Caco-2 (cell line): ENCODE measurements at regions not wholly inside any gene's neighbourhood (a gene's known extent, or its start where the extent isn't known, plus 50 kb on each side); places are given as distances from the start of the nearest gene placed in this dataset.

Experiments
- BruUV-seq: library from RNA; stranded (reverse); fragments of 400-500 nt; replicated peaks from 2 replicates; lab custom pipeline; 2021; lab: Mats Ljungman, UMichigan
- CTCF ChIA-PET: fragments of 300-600 bp; sonication (Branson Sonifier 250); formaldehyde crosslinking; loops from one replicate; lab custom pipeline; 2022; ENCODE audit warnings: antibody characterized with exemption; lab: Charles Lee
- POLR2A ChIA-PET: fragments of 300-600 bp; sonication (Branson Sonifier 250); formaldehyde crosslinking; loops from one replicate; lab custom pipeline; 2022; ENCODE audit warnings: antibody characterized with exemption; lab: Charles Lee
- DNase-seq, 2 experiments: peaks; one replicate each; pipeline versions ENCODE4 v3.0.0 to v3.0.0-alpha.2; 2020 to 2022
- H3K27me3 ChIP-seq: replicated peaks from 2 replicates; pipeline ENCODE4 v1.6.0; 2011; ENCODE audit warnings: low read length; ENCODE audit not compliant: control insufficient read depth, insufficient read depth
- H3K36me3 ChIP-seq: 2 replicates; pipeline ENCODE4 v1.5.1; 2011; ENCODE audit warnings: low read length; ENCODE audit not compliant: control insufficient read depth, insufficient read depth
- H3K4me1 ChIP-seq: fragments of 250-450 bp; sonication (Bioruptor Pico); 2 replicates; pipeline ENCODE4 v1.5.1; 2020; ENCODE audit warnings: mild to moderate bottlenecking
- H3K4me3 ChIP-seq: 2 replicates; pipeline ENCODE4 v1.5.1; 2011; ENCODE audit warnings: low read depth, mild to moderate bottlenecking, control low read depth, low read length
- H3K9me3 ChIP-seq: fragments of 250-450 bp; sonication (Bioruptor Pico); 2 replicates; pipeline ENCODE4 v1.5.1; 2020; ENCODE audit warnings: mild to moderate bottlenecking, moderate library complexity
- H3K27ac Mint-ChIP-seq: one replicate; pipeline ENCODE4 v1.8.0; 2022; ENCODE audit warnings: mixed read lengths; ENCODE audit not compliant: unreplicated experiment
- H3K27me3 Mint-ChIP-seq: one replicate; pipeline ENCODE4 v1.8.0; 2022; ENCODE audit warnings: mixed read lengths; ENCODE audit not compliant: insufficient read depth, unreplicated experiment
- H3K36me3 Mint-ChIP-seq: one replicate; pipeline ENCODE4 v1.8.0; 2022; ENCODE audit warnings: mild to moderate bottlenecking, mixed read lengths; ENCODE audit not compliant: insufficient read depth, unreplicated experiment
- H3K4me1 Mint-ChIP-seq: one replicate; pipeline ENCODE4 v1.8.0; 2022; ENCODE audit warnings: low read depth, mixed read lengths; ENCODE audit not compliant: unreplicated experiment
- H3K4me3 Mint-ChIP-seq: one replicate; pipeline ENCODE4 v1.8.0; 2022; ENCODE audit warnings: mild to moderate bottlenecking, moderate library complexity, mixed read lengths; ENCODE audit not compliant: unreplicated experiment
- H3K9me3 Mint-ChIP-seq: one replicate; pipeline ENCODE4 v1.8.0; 2022; ENCODE audit warnings: mixed read lengths; ENCODE audit not compliant: unreplicated experiment
- CTCF ChIP-seq, 2 experiments: fragments of 200-600 bp in 1 of 2; IDR thresholded peaks; 1 replicate in 1 of 2; 2 replicates in 1 of 2; pipeline versions ENCODE4 v1.5.1 to v1.8.0; 2011 to 2022; ENCODE audit warnings: antibody characterized with exemption in 1 of 2, control low read depth in 1 of 2, inconsistent platforms in 1 of 2, low read depth in 1 of 2, low read length in 1 of 2, mild to moderate bottlenecking in 1 of 2, moderate library complexity in 1 of 2; ENCODE audit not compliant: insufficient read depth in 1 of 2, severe bottlenecking in 1 of 2, unreplicated experiment in 1 of 2
- intact Hi-C: fragments of 100-400 bp; cut with micrococcal nuclease; formaldehyde crosslinking; loops from one replicate; pipeline ENCODE4 v1.10.0; 2022; ENCODE audit not compliant: unreplicated experiment

- ChIA-PET CTCF (no interaction called here), POLR2A (no interaction called here)
These were observed 250.7 kb downstream of the TBC1D4 start for GRCh38 chr13:75231235-75231634.

DNA sequence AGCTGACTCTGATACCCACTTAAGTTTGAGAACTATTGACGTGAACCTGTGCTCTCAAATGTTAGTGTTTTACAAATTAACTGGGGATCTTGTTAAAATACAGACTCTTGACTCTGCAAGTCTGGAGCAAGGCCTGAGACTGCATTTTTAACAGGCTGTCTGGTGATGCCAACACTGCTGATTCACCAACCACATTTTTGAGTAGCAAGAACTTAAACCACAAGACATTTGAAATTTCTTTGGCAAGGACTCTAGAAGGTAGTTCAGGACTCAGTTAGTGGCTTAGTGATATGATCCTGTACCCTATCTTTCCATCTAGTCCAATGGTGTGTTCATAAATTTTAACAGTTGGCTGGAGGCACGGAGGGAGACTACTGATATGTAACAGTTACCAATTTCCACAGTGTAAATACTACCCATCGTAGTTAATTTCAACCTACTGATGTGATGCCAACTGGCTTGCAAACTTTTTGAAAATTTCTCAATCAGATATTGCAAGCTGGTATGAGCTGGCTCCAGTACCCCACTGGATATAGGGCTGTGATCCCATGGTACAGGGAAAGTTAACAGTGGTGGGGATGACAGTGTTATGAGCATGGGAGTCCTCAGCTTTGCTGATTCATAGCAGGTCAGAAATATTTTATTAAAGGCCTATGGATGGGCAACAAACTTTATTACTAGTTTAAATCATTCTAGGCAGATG is 255.1 kb downstream of the TBC1D4 start:
- H3K9me3 ChIP-seq, result no peaks in the 10 kb centered on the region
- no peaks in the 10 kb centered on the region for H3K4me1 ChIP-seq
- H3K36me3 ChIP-seq, result no peaks in the 10 kb centered on the region
- no peak for TF ChIP-seq CTCF (IDR thresholded peaks at IDR 0.05; ENCODE audit: insufficient read depth in 1 of 2, low read depth in 1 of 2, low read length in 1 of 2, severe bottlenecking in 1 of 2, unreplicated experiment in 1 of 2)
- no peak for DNase-seq
- H3K27me3 ChIP-seq, result no peaks in the 10 kb centered on the region
- no peak overlapping the region for H3K4me3 ChIP-seq
- Mint-ChIP-seq H3K36me3 (no peaks in the 10 kb centered on the region), H3K4me1 (no peaks in the 10 kb centered on the region), H3K27me3 (no peaks in the 10 kb centered on the region), H3K27ac (no peak overlapping the region), H3K9me3 (no peaks in the 10 kb centered on the region), H3K4me3 (no peak overlapping the region)
- CTCF ChIA-PET, result no interaction called here
- BruUV-seq, result no TSS peak
- intact Hi-C loops, result no loop called here
- POLR2A ChIA-PET, result no interaction called here

More at GRCh38 chr13:75231235-75231634, 250.7 kb downstream of the TBC1D4 start:
- intact Hi-C loops, result no loop called here
- no peaks in the 10 kb centered on the region for H3K36me3 Mint-ChIP-seq
- H3K9me3 ChIP-seq, result no peaks in the 10 kb centered on the region
- H3K4me3 ChIP-seq, result no peak overlapping the region
- no peak overlapping the region for H3K4me3 Mint-ChIP-seq
- H3K4me1 ChIP-seq, result no peaks in the 10 kb centered on the region
- no peaks in the 10 kb centered on the region for H3K36me3 ChIP-seq
- no peaks in the 10 kb centered on the region for H3K27me3 Mint-ChIP-seq
- no peaks in the 10 kb centered on the region for H3K4me1 Mint-ChIP-seq
- no peaks in the 10 kb centered on the region for H3K9me3 Mint-ChIP-seq
- TF ChIP-seq CTCF (IDR thresholded peaks at IDR 0.05; ENCODE audit: insufficient read depth in 1 of 2, low read depth in 1 of 2, low read length in 1 of 2, severe bottlenecking in 1 of 2, unreplicated experiment in 1 of 2), result no peak
- H3K27me3 ChIP-seq, result no peaks in the 10 kb centered on the region
- H3K27ac Mint-ChIP-seq, result no peak overlapping the region
- DNase-seq, result no peak
- BruUV-seq, result no TSS peak

DNA sequence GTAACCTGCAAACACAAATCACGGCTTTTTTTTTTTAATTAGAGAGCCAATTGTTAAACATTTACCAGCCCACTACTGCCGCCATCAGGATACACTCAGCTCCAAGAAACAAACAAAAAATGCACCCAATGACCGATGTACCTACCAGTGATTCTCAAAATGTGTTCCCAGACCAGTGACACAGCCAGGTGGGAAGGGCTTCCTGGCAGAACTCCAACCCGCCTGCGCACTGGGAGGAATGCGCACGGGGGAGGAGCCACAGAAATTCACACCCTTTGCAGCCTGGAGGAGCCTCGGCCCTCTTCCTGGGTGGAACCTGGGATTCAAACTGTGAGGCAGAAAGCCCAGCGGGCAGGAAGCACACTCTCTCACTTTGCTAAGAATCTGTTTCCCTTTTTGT is 255.9 kb downstream of the TBC1D4 start:
- Histone ChIP-seq H3K9me3 (no peaks in the 10 kb centered on the region), H3K36me3 (no peaks in the 10 kb centered on the region), H3K4me3 (no peak overlapping the region), H3K4me1 (no peaks in the 10 kb centered on the region), H3K27me3 (no peaks in the 10 kb centered on the region)
- Mint-ChIP-seq H3K27me3 (no peaks in the 10 kb centered on the region), H3K9me3 (no peaks in the 10 kb centered on the region), H3K4me1 (no peaks in the 10 kb centered on the region), H3K36me3 (no peaks in the 10 kb centered on the region), H3K27ac (no peak overlapping the region), H3K4me3 (no peak overlapping the region)
- DNase-seq, result no peak
- no TSS peak for BruUV-seq
- intact Hi-C loops, result no loop called here
- no peak for TF ChIP-seq CTCF (IDR thresholded peaks at IDR 0.05; ENCODE audit: insufficient read depth in 1 of 2, low read depth in 1 of 2, low read length in 1 of 2, severe bottlenecking in 1 of 2, unreplicated experiment in 1 of 2)
- ChIA-PET CTCF (no interaction called here), POLR2A (no interaction called here)
